Lower leg skin (tissue), 4 donors: ENCODE measurements at regions not wholly inside any gene's neighbourhood (a gene's known extent, or its start where the extent isn't known, plus 50 kb on each side); places are given as distances from the start of the nearest gene placed in this dataset.

Source experiments
- DNase-seq, 2 donors: peaks; one replicate each; pipeline ENCODE4 v3.0.0-alpha.2; 2019; ENCODE audit warnings: low spot score in 2 of 2
- H3K4me3 ChIP-seq: fragments of 200-600 bp; sonication (generic); 2 replicates; pipeline ENCODE4 v1.5.1; 2017; ENCODE audit warnings: mild to moderate bottlenecking, low read depth; ENCODE audit not compliant: poor library complexity, severe bottlenecking
- CTCF ChIP-seq, 3 donors: fragments of 450-650 bp; IDR thresholded peaks; one replicate each; pipeline ENCODE4 v1.5.1; 2016; ENCODE audit warnings: antibody characterized with exemption in 3 of 3, mild to moderate bottlenecking in 3 of 3, moderate library complexity in 2 of 3
- POLR2A ChIP-seq, 2 donors: fragments of 450-650 bp; IDR thresholded peaks; one replicate each; pipeline ENCODE4 v1.6.1; 2016 to 2017; ENCODE audit warnings: antibody characterized with exemption in 2 of 2, mild to moderate bottlenecking in 1 of 2, moderate library complexity in 1 of 2
- WGBS, 2 donors: methylation state at CpG; one replicate each; pipeline ENCODE4 v1.1.5; 2018; 5-methylcytosine and 5-hydroxymethylcytosine counted together
- intact Hi-C: fragments of 100-400 bp; cut with DNase I; formaldehyde crosslinking; loops from one replicate; pipeline ENCODE4 v1.15.0; 2023; ENCODE audit warnings: low total_unique reads

- TF ChIP-seq CTCF (IDR thresholded peaks at IDR 0.05) (no peak), POLR2A (IDR thresholded peaks at IDR 0.05) (no peak)
- H3K4me3 ChIP-seq = no peak overlapping the region
- DNase-seq = no peak
- intact Hi-C loops = no loop called here
- 43 to 54% methylated on average over 1 of the region's 1 CpG for WGBS, 2 donors
Measured at GRCh38 chr3:31284776-31285175, 247.9 kb upstream of the STT3B start.

- DNase-seq = no peak
- WGBS, 2 donors = 71 to 79% methylated on average over 2 of the region's 2 CpGs
- TF ChIP-seq POLR2A (IDR thresholded peaks at IDR 0.05) (no peak), CTCF (IDR thresholded peaks at IDR 0.05) (no peak)
- intact Hi-C loops = no loop called here
- no peak overlapping the region for H3K4me3 ChIP-seq
Measured at GRCh38 chr3:31285833-31286486, 246.8 kb upstream of the STT3B start.

GRCh38 chr3:31288224-31288623 is 244.5 kb upstream of the STT3B start:
- 81 to 84% methylated on average over 9 of the region's 9 CpGs for WGBS, 2 donors
- TF ChIP-seq POLR2A (IDR thresholded peaks at IDR 0.05) (no peak), CTCF (IDR thresholded peaks at IDR 0.05) (no peak)
- no peak for DNase-seq
- no peak overlapping the region for H3K4me3 ChIP-seq
- intact Hi-C loops = no loop called here

GRCh38 chr3:31288641-31289100 is 244.1 kb upstream of the STT3B start:
- DNase-seq = no peak
- H3K4me3 ChIP-seq = no peak overlapping the region
- intact Hi-C loops = no loop called here
- 10 to 16% methylated on average over 8 of the region's 8 CpGs for WGBS, 2 donors
- no peak for TF ChIP-seq POLR2A (IDR thresholded peaks at IDR 0.05)
- no peak for TF ChIP-seq CTCF (IDR thresholded peaks at IDR 0.05)

- no peak for DNase-seq
- WGBS, 2 donors = 70 to 76% methylated on average over 4 of the region's 4 CpGs
- intact Hi-C loops = no loop called here
Measured at GRCh38 chr3:31289584-31289983, 243.1 kb upstream of the STT3B start.

More at GRCh38 chr3:31289584-31289983, 243.1 kb upstream of the STT3B start:
- H3K4me3 ChIP-seq = no peak overlapping the region
- TF ChIP-seq POLR2A (IDR thresholded peaks at IDR 0.05) (no peak), CTCF (IDR thresholded peaks at IDR 0.05) (no peak)
